IMR-90 (cell line): ENCODE measurements at regions not wholly inside any gene's neighbourhood (a gene's known extent, or its start where the extent isn't known, plus 50 kb on each side); places are given as distances from the start of the nearest gene placed in this dataset.

Experiments
- ATAC-seq: fragments of 200-7000 bp; cut with Tn5 transposase; 2 replicates; pipeline ENCODE4 v1.9.1; 2020; ENCODE audit warnings: low read depth, mild to moderate bottlenecking, moderate library complexity
- BruUV-seq: library from RNA; stranded (reverse); fragments of 400-500 nt; replicated peaks from 2 replicates; lab custom pipeline; 2021; lab: Mats Ljungman, UMichigan
- CTCF ChIA-PET: fragments of 300-600 bp; formaldehyde crosslinking; extraction: SDS; loops from one replicate; lab custom pipeline; 2021; ENCODE audit warnings: antibody characterized with exemption; lab: Yijun Ruan, JAX
- POLR2A ChIA-PET: fragments of 300-600 bp; sonication (Branson Sonifier 250); formaldehyde crosslinking; loops from one replicate; lab custom pipeline; 2022; ENCODE audit warnings: antibody characterized with exemption; ENCODE audit not compliant: unreplicated experiment; lab: Charles Lee
- DNase-seq: peaks from one replicate; pipeline ENCODE4 v3.0.0; 2013
- H2AFZ ChIP-seq: replicated peaks from 2 replicates; pipeline ENCODE3; 2013; ENCODE audit warnings: low read length, mild to moderate bottlenecking; ENCODE audit not compliant: poor library complexity
- H2AK5ac ChIP-seq: 2 replicates; pipeline ENCODE4 v1.6.1; 2013; ENCODE audit warnings: low read depth, low read length, inconsistent platforms
- H2AK9ac ChIP-seq: replicated peaks from 2 replicates; pipeline ENCODE3; 2013; ENCODE audit warnings: mild to moderate bottlenecking, low read depth, low read length, moderate library complexity; ENCODE audit not compliant: poor library complexity
- H2BK120ac ChIP-seq: 2 replicates; pipeline ENCODE4 v1.6.1; 2013; ENCODE audit warnings: low read depth, low read length, inconsistent platforms
- H2BK15ac ChIP-seq: 3 replicates; pipeline ENCODE4 v1.6.1; 2013; ENCODE audit warnings: low read depth, low read length, inconsistent platforms
- H2BK20ac ChIP-seq: 2 replicates; pipeline ENCODE4 v1.6.1; 2013; ENCODE audit warnings: low read depth, mild to moderate bottlenecking, inconsistent platforms, low read length, moderate library complexity
- H2BK5ac ChIP-seq: 2 replicates; pipeline ENCODE4 v1.6.1; 2013; ENCODE audit warnings: mild to moderate bottlenecking, low read depth, low read length, inconsistent platforms; ENCODE audit not compliant: poor library complexity, severe bottlenecking
- H3K14ac ChIP-seq: replicated peaks from 2 replicates; pipeline ENCODE4 v1.6.1; 2013; ENCODE audit warnings: low read depth, low read length, inconsistent platforms
- H3K18ac ChIP-seq: 2 replicates; pipeline ENCODE4 v1.6.1; 2013; ENCODE audit warnings: low read depth, low read length, control low read depth
- H3K23ac ChIP-seq: 2 replicates; pipeline ENCODE4 v1.6.1; 2013; ENCODE audit warnings: low read depth, low read length, inconsistent platforms
- H3K27ac ChIP-seq: 2 replicates; pipeline ENCODE4 v1.5.1; 2013; ENCODE audit warnings: mild to moderate bottlenecking, control low read depth, low read length; ENCODE audit not compliant: insufficient read depth
- H3K27me3 ChIP-seq: 2 replicates; pipeline ENCODE4 v1.6.1; 2013; ENCODE audit warnings: low read length; ENCODE audit not compliant: control insufficient read depth, insufficient read depth
- H3K36me3 ChIP-seq: 2 replicates; pipeline ENCODE4 v1.6.1; 2013; ENCODE audit warnings: low read length, mixed read lengths; ENCODE audit not compliant: control insufficient read depth, insufficient read depth
- H3K4ac ChIP-seq: 2 replicates; pipeline ENCODE4 v1.6.1; 2013; ENCODE audit warnings: low read depth, low read length, inconsistent platforms
- H3K4me1 ChIP-seq: 2 replicates; pipeline ENCODE4 v1.6.1; 2013; ENCODE audit warnings: low read length, mixed read lengths; ENCODE audit not compliant: control insufficient read depth, insufficient read depth
- H3K4me2 ChIP-seq: 2 replicates; pipeline ENCODE4 v1.6.1; 2013; ENCODE audit warnings: low read depth, mild to moderate bottlenecking, control low read depth, low read length, moderate library complexity
- H3K4me3 ChIP-seq: 2 replicates; pipeline ENCODE4 v1.5.1; 2013; ENCODE audit warnings: low read depth, mild to moderate bottlenecking, control low read depth, low read length, moderate library complexity; ENCODE audit not compliant: insufficient read depth
- H3K56ac ChIP-seq: 2 replicates; pipeline ENCODE4 v1.6.1; 2013; ENCODE audit warnings: low read length, inconsistent platforms; ENCODE audit not compliant: insufficient read depth; ENCODE audit errors: extremely low read depth
- H3K79me1 ChIP-seq, 2 experiments: 2 replicates each; pipeline ENCODE4 v1.6.1; 2013; ENCODE audit warnings: low read length in 2 of 2, inconsistent platforms in 1 of 2, low read depth in 1 of 2
- H3K9ac ChIP-seq: 2 replicates; pipeline ENCODE4 v1.6.1; 2013; ENCODE audit warnings: low read depth, low read length, control low read depth
- H3K9me1 ChIP-seq: 2 replicates; pipeline ENCODE4 v1.6.1; 2013; ENCODE audit warnings: low read length, inconsistent platforms; ENCODE audit not compliant: insufficient read depth
- H3K9me3 ChIP-seq: 2 replicates; pipeline ENCODE4 v1.6.1; 2013; ENCODE audit warnings: low read length; ENCODE audit not compliant: control insufficient read depth, insufficient read depth
- H4K20me1 ChIP-seq: 2 replicates; pipeline ENCODE4 v1.6.1; 2013; ENCODE audit warnings: low read length, inconsistent platforms; ENCODE audit not compliant: insufficient read depth
- H4K5ac ChIP-seq: 2 replicates; pipeline ENCODE4 v1.6.1; 2013; ENCODE audit warnings: mild to moderate bottlenecking, low read depth, low read length, control low read depth
- H4K8ac ChIP-seq, 2 experiments: 2 replicates each; pipeline ENCODE4 v1.6.1; 2013; ENCODE audit warnings: low read depth in 2 of 2, low read length in 2 of 2, control low read depth in 1 of 2, inconsistent platforms in 1 of 2
- H4K91ac ChIP-seq: 2 replicates; pipeline ENCODE4 v1.6.1; 2013; ENCODE audit warnings: low read depth, low read length, inconsistent platforms; ENCODE audit not compliant: insufficient read depth
- BHLHE40 ChIP-seq: fragments of 150-350 bp; IDR thresholded peaks from 2 replicates; pipeline ENCODE4 v1.6.1; 2016; ENCODE audit warnings: mild to moderate bottlenecking, low read depth, low read length
- CEBPB ChIP-seq: IDR thresholded peaks from 2 replicates; pipeline ENCODE4 v1.6.1; 2012; ENCODE audit warnings: low read depth, low read length, improper control_type of control experiment
- CHD1 ChIP-seq: IDR thresholded peaks from 2 replicates; pipeline ENCODE4 v1.6.1; 2012; ENCODE audit warnings: low read depth, low read length, improper control_type of control experiment
- CTCF ChIP-seq: conservative IDR thresholded peaks from 2 replicates; pipeline ENCODE4 v1.5.1; 2012; ENCODE audit warnings: mild to moderate bottlenecking, low read depth, low read length, improper control_type of control experiment
- MAFK ChIP-seq: IDR thresholded peaks from 2 replicates; pipeline ENCODE4 v1.6.1; 2012; ENCODE audit warnings: low read depth, low read length, improper control_type of control experiment
- MXI1 ChIP-seq: IDR thresholded peaks from 2 replicates; pipeline ENCODE4 v1.6.1; 2012; ENCODE audit warnings: low read depth, mild to moderate bottlenecking, low read length, moderate library complexity, borderline replicate concordance
- RAD21 ChIP-seq: IDR thresholded peaks from 2 replicates; pipeline ENCODE4 v1.6.1; 2012; ENCODE audit warnings: low read length, improper control_type of control experiment
- RCOR1 ChIP-seq: IDR thresholded peaks from 2 replicates; pipeline ENCODE4 v1.6.1; 2012; ENCODE audit warnings: mild to moderate bottlenecking, low read length, improper control_type of control experiment; ENCODE audit not compliant: insufficient replicate concordance
- WGBS, 2 experiments: methylation state at CpG; one replicate each; pipeline versions ENCODE4 v1.1.5 to v1.1.7; 2013; ENCODE audit warnings: missing lambda C conversion rate in 2 of 2; ENCODE audit not compliant: insufficient read length in 1 of 2; ENCODE audit errors: extremely low coverage in 2 of 2; 5-methylcytosine and 5-hydroxymethylcytosine counted together
- dilution Hi-C: fragments of 300-500 bp; cut with HindIII; formaldehyde crosslinking; loops from one replicate; pipeline ENCODE4 v1.14.3; 2018; ENCODE audit warnings: low sequenced_read_pairs; ENCODE audit not compliant: unreplicated experiment
- in situ Hi-C: fragments of 300-500 bp; cut with MboI; formaldehyde crosslinking; loops from 3 replicates; pipeline ENCODE4 v1.14.3; 2019; ENCODE audit warnings: low sequenced_read_pairs, inconsistent platforms, mixed read lengths
- intact Hi-C: fragments of 100-400 bp; cut with micrococcal nuclease; formaldehyde crosslinking; loops from 2 replicates; pipeline ENCODE4 v1.10.0; 2022

- no peak overlapping the region for H2BK20ac ChIP-seq
- no TSS peak for BruUV-seq
Measured at GRCh38 chr3:6165951-6166350, 695.0 kb upstream of the GRM7 start.

More at GRCh38 chr3:6165951-6166350, 695.0 kb upstream of the GRM7 start:
- Histone ChIP-seq H3K27me3 (no peaks in the 10 kb centered on the region), H3K4ac (no peak overlapping the region), H4K8ac (no peak overlapping the region), H3K36me3 (no peaks in the 10 kb centered on the region), H4K91ac (no peak overlapping the region), H3K56ac (no peak overlapping the region), H3K18ac (no peak overlapping the region), H3K79me1 (no peaks in the 10 kb centered on the region), H3K4me2 (no peak overlapping the region), H2BK15ac (no peak overlapping the region), H2BK120ac (no peak overlapping the region), H2AK9ac (no peak overlapping the region), H3K14ac (no peak overlapping the region), H4K5ac (no peak overlapping the region), H2AFZ (no peak overlapping the region), H3K23ac (no peak overlapping the region), H3K9ac (no peak overlapping the region), H3K27ac (no peak overlapping the region), H4K20me1 (no peaks in the 10 kb centered on the region), H2BK5ac (no peak overlapping the region), H3K9me1 (no peaks in the 10 kb centered on the region), H3K4me1 (no peaks in the 10 kb centered on the region), H3K9me3 (peaks cover 11% of the 10 kb centered on the region), H2AK5ac (no peak overlapping the region), H3K4me3 (no peak overlapping the region)
- POLR2A ChIA-PET, result no interaction called here
- dilution Hi-C loops (no loop called here), in situ Hi-C loops (no loop called here), intact Hi-C loops (no loop called here)
- CTCF ChIA-PET, result no interaction called here
- no peak for DNase-seq
- ATAC-seq, result no peak
- WGBS, 2 experiments, result no CpG with 5 or more reads among the region's 6 CpGs
- TF ChIP-seq BHLHE40 (no peak), CHD1 (no peak), RAD21 (no peak), MAFK (no peak), CTCF (no peak), CEBPB (no peak), MXI1 (no peak), RCOR1 (no peak)
